ENCODE measurements at regions not wholly inside any gene's neighbourhood (a gene's known extent, or its start where the extent isn't known, plus 50 kb on each side); places are given as distances from the start of the nearest gene placed in this dataset.

GRCh38 chr2:44886414-44886813, 55.1 kb upstream of the SIX3 start:
- Histone ChIP-seq H3K27me3 (replicated peaks) (peaks cover 34% of the 10 kb centered on the region), H3K27ac (no peak overlapping the region), H3K36me3 (replicated peaks) (no peaks in the 10 kb centered on the region), H3K4me3 (ENCODE audit: low read depth, low read length) (no peak overlapping the region)
- no peak for DNase-seq
- in situ Hi-C loops (cut with HindIII; ENCODE audit: low pct_ligation_motif_present, low sequenced_read_pairs) = no loop called here
- TF ChIP-seq, protein P1, sequence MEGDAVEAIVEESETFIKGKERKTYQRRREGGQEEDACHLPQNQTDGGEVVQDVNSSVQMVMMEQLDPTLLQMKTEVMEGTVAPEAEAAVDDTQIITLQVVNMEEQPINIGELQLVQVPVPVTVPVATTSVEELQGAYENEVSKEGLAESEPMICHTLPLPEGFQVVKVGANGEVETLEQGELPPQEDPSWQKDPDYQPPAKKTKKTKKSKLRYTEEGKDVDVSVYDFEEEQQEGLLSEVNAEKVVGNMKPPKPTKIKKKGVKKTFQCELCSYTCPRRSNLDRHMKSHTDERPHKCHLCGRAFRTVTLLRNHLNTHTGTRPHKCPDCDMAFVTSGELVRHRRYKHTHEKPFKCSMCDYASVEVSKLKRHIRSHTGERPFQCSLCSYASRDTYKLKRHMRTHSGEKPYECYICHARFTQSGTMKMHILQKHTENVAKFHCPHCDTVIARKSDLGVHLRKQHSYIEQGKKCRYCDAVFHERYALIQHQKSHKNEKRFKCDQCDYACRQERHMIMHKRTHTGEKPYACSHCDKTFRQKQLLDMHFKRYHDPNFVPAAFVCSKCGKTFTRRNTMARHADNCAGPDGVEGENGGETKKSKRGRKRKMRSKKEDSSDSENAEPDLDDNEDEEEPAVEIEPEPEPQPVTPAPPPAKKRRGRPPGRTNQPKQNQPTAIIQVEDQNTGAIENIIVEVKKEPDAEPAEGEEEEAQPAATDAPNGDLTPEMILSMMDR (IDR thresholded peaks at IDR 0.05; ENCODE audit: low read depth, low read length, missing control alignments) = no peak

DNA sequence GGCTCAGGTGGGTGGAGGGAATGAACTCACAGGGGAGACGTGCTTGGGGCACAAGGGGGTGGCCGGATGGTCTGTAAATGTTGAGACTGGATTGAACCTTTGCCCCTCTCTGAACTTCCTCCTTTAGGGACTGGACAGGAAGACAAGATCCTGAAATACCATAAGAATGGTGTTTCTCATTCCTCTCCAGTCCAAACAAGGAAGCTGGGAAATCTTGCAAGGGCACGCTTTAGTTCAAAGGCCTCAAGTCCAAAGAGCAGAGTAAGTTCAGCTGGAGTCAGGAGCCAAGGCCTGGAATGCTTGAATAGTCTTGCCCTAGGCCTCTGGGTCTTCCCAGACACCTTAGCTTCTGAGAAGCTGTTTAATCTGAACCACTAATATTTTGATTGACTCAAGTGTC, 52.4 kb upstream of the SIX3 start:
- DNase-seq = no peak
- in situ Hi-C loops (cut with HindIII; ENCODE audit: low pct_ligation_motif_present, low sequenced_read_pairs) = no loop called here
- Histone ChIP-seq H3K36me3 (replicated peaks) (no peaks in the 10 kb centered on the region), H3K27me3 (replicated peaks) (peaks cover 33% of the 10 kb centered on the region), H3K4me3 (ENCODE audit: low read depth, low read length) (no peak overlapping the region), H3K27ac (no peak overlapping the region)
- TF ChIP-seq, protein P1 (IDR thresholded peaks at IDR 0.05; ENCODE audit: low read depth, low read length, missing control alignments) = no peak

Measured in brain microvascular endothelial cell (primary cell).